ENCODE measurements at regions not wholly inside any gene's neighbourhood (a gene's known extent, or its start where the extent isn't known, plus 50 kb on each side); places are given as distances from the start of the nearest gene placed in this dataset.

- no peak for FAIRE-seq
- no peak for TF ChIP-seq CTCF (IDR thresholded peaks at IDR 0.05; ENCODE audit: insufficient read depth, missing control alignments)
- no peak for DNase-seq (ENCODE audit: insufficient read length, low spot score)
Observed at GRCh38 chr4:153117554-153117953, 86.7 kb upstream of the TRIM2 start.

GRCh38 chr4:153119626-153120025, 84.6 kb upstream of the TRIM2 start:
- FAIRE-seq (no peak), DNase-seq (ENCODE audit: insufficient read length, low spot score) (no peak)
- TF ChIP-seq CTCF (IDR thresholded peaks at IDR 0.05; ENCODE audit: insufficient read depth, missing control alignments), result no peak

GRCh38 chr4:153120235-153120634, 84.0 kb upstream of the TRIM2 start:
- no peak for FAIRE-seq
- no peak for TF ChIP-seq CTCF (IDR thresholded peaks at IDR 0.05; ENCODE audit: insufficient read depth, missing control alignments)

GRCh38 chr4:153122855-153123254, 81.4 kb upstream of the TRIM2 start:
- DNase-seq (ENCODE audit: insufficient read length, low spot score) (no peak), FAIRE-seq (no peak)
- no peak for TF ChIP-seq CTCF (IDR thresholded peaks at IDR 0.05; ENCODE audit: insufficient read depth, missing control alignments)

More at GRCh38 chr4:153120235-153120634, 84.0 kb upstream of the TRIM2 start:
- no peak for DNase-seq (ENCODE audit: insufficient read length, low spot score)

- no peak for FAIRE-seq
Observed at GRCh38 chr4:153126137-153126536, 78.1 kb upstream of the TRIM2 start.

GRCh38 chr4:153127760-153128494, 76.3 kb upstream of the TRIM2 start:
- peak; percentile 89 for FAIRE-seq
- peak; percentile 91 for TF ChIP-seq CTCF (IDR thresholded peaks at IDR 0.05; ENCODE audit: insufficient read depth, missing control alignments)
- no peak for DNase-seq (ENCODE audit: insufficient read length, low spot score)

More at GRCh38 chr4:153126137-153126536, 78.1 kb upstream of the TRIM2 start:
- no peak for TF ChIP-seq CTCF (IDR thresholded peaks at IDR 0.05; ENCODE audit: insufficient read depth, missing control alignments)
- DNase-seq (ENCODE audit: insufficient read length, low spot score), result no peak

- FAIRE-seq, result no peak
Observed at GRCh38 chr4:153131596-153131995, 72.6 kb upstream of the TRIM2 start.

More at GRCh38 chr4:153131596-153131995, 72.6 kb upstream of the TRIM2 start:
- no peak for TF ChIP-seq CTCF (IDR thresholded peaks at IDR 0.05; ENCODE audit: insufficient read depth, missing control alignments)
- DNase-seq (ENCODE audit: insufficient read length, low spot score), result no peak

Measured in D721Med (cell line).